A549 (cell line): ENCODE measurements at regions not wholly inside any gene's neighbourhood (a gene's known extent, or its start where the extent isn't known, plus 50 kb on each side); places are given as distances from the start of the nearest gene placed in this dataset.

Source experiments
- EP300 ChIP-seq, 2 experiments: fragments of >200 bp; sonication (Bioruptor Twin); formaldehyde crosslinking; IDR thresholded peaks; 2 replicates in 1 of 2; 3 replicates in 1 of 2; pipeline ENCODE4 v1.6.1; 2016 to 2017
- HDAC2 ChIP-seq: fragments of 200-600 bp; sonication (generic); IDR thresholded peaks from 2 replicates; pipeline ENCODE4 v1.6.1; 2016
- KDM1A ChIP-seq: fragments of 200-600 bp; sonication (generic); IDR thresholded peaks from 2 replicates; pipeline ENCODE4 v1.6.1; 2016; ENCODE audit warnings: low read depth, mild to moderate bottlenecking
- RAD21 ChIP-seq, 2 experiments: fragments of >200 bp in 1 of 2; sonication (Bioruptor Twin) in 1 of 2; formaldehyde crosslinking in 1 of 2; IDR thresholded peaks in 1 of 2; conservative IDR thresholded peaks in 1 of 2; 2 replicates in 1 of 2; 3 replicates in 1 of 2; pipeline ENCODE4 v1.6.1; 2012 to 2018; ENCODE audit warnings: inconsistent platforms in 1 of 2
- SMC3 ChIP-seq: fragments of >200 bp; sonication (Bioruptor Twin); formaldehyde crosslinking; IDR thresholded peaks from 3 replicates; pipeline ENCODE4 v1.6.1; 2018; ENCODE audit warnings: inconsistent platforms
- ZSCAN20 ChIP-seq: fragments of 250-450 bp; sonication (Bioruptor Pico); IDR thresholded peaks from 2 replicates; pipeline ENCODE4 v1.8.0; 2022; ENCODE audit warnings: mild to moderate bottlenecking, moderate library complexity
- TF ChIP-seq, protein P1 (sequence below): fragments of >200 bp; sonication (Bioruptor Twin); formaldehyde crosslinking; IDR thresholded peaks from 3 replicates; pipeline ENCODE4 v1.5.1; 2016

DNA sequence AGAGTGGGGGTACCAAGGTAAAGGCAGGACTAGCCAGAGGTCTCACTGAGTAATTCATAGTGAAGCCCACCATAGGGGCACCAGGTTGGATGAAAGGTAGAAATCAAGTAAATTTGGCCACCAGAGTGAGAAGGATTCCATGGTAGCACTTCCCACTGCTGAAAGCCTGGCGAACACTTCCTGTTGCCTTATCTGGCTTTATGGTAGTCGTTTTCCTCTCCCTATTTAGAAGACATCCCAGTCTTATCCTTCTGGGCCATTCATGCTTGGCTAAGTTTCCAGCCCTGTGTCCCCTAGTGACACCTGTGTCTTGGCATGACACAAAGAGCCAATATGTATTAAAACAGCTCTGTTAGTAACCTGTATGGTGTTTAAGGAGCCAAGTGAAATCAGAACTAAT, 74.3 kb upstream of the SIPA1L2 start:
- TF ChIP-seq, protein P1, sequence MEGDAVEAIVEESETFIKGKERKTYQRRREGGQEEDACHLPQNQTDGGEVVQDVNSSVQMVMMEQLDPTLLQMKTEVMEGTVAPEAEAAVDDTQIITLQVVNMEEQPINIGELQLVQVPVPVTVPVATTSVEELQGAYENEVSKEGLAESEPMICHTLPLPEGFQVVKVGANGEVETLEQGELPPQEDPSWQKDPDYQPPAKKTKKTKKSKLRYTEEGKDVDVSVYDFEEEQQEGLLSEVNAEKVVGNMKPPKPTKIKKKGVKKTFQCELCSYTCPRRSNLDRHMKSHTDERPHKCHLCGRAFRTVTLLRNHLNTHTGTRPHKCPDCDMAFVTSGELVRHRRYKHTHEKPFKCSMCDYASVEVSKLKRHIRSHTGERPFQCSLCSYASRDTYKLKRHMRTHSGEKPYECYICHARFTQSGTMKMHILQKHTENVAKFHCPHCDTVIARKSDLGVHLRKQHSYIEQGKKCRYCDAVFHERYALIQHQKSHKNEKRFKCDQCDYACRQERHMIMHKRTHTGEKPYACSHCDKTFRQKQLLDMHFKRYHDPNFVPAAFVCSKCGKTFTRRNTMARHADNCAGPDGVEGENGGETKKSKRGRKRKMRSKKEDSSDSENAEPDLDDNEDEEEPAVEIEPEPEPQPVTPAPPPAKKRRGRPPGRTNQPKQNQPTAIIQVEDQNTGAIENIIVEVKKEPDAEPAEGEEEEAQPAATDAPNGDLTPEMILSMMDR, result no peak
- TF ChIP-seq EP300 (IDR thresholded peaks at IDR 0.05), result no peak
- no peak for TF ChIP-seq ZSCAN20 (CRISPR knock-in tag)
- no peak for TF ChIP-seq RAD21 (conservative IDR thresholded peaks at IDR 0.05 in 1 of 2, IDR thresholded peaks at IDR 0.05 in 1 of 2)
- no peak for TF ChIP-seq HDAC2
- no peak for TF ChIP-seq KDM1A
- TF ChIP-seq SMC3, result no peak
